ENCODE measurements at regions not wholly inside any gene's neighbourhood (a gene's known extent, or its start where the extent isn't known, plus 50 kb on each side); places are given as distances from the start of the nearest gene placed in this dataset.

DNA sequence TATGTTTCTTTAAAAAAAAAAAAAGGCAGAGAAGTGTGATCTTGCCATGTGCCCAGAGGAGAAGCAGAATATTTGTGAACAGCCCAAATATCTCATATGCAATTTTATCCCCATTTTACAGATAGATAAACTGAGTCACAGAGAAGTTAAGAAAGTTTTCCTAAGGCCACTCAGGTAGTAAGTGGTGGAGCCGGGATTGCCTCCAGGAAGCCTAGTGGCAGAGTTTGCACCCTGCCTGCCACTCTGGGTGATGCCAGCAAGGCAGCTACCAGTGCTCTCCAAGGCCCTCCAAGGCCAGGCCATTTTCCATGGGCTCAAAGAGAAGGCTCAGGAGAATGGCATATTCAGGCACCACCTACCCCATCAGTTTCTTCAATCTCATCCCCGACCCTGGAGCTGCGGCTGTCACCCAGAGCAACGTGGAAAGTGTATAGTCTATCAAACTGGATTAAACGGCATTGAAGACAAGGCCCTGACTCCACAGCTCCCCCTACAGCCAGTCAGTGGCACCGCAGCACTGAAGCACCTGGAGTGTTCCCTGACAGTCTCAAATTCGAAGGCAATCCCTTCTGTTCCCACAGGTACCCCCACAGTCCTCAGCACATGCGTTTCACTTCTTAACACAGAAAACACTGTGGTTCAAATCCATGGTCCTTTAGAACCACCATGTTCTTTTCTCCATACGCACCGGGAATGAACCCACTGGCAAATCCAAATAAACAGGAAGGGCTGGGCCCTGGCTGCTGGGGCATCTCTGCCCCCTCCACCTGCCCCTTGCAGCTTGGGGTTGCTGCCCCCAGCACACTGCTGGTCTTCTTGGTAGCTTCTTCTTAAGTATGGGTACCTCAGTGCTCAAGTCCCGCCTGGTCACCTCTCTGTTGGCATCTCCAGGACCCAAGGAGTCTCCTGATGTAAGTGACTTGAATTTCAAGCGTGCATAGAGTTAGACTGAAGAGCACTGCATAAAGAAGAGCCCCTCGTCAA is 175.3 kb downstream of the INHBB start:
- TF ChIP-seq POLR2A (IDR thresholded peaks at IDR 0.05; ENCODE audit: low read depth, low read length) (no peak), POLR2AphosphoS5 (IDR thresholded peaks at IDR 0.05; ENCODE audit: low read depth, low read length) (no peak)
